Fibroblast of pulmonary artery (primary cell): ENCODE measurements at regions not wholly inside any gene's neighbourhood (a gene's known extent, or its start where the extent isn't known, plus 50 kb on each side); places are given as distances from the start of the nearest gene placed in this dataset.

Source experiments
- DNase-seq: peaks from one replicate; pipeline ENCODE4 v3.0.0-alpha.2; 2010; ENCODE audit warnings: low read depth
- H3K4me3 ChIP-seq: replicated peaks from 2 replicates; pipeline ENCODE4 v1.5.1; 2011; ENCODE audit warnings: low read depth, mild to moderate bottlenecking, control low read depth, low read length, moderate library complexity
- CTCF ChIP-seq: IDR thresholded peaks from 2 replicates; pipeline ENCODE4 v1.5.1; 2011; ENCODE audit warnings: mild to moderate bottlenecking, control low read depth, low read length, inconsistent platforms; ENCODE audit errors: missing control alignments

- TF ChIP-seq CTCF = no peak
- no peak overlapping the region for H3K4me3 ChIP-seq
- no peak for DNase-seq
Observed at GRCh38 chr6:11855743-11856142, 77.1 kb upstream of the ADTRP start.

- DNase-seq = peak; percentile 52
- TF ChIP-seq CTCF = no peak
- H3K4me3 ChIP-seq = no peak overlapping the region
Observed at GRCh38 chr6:11854408-11855165, 76.0 kb upstream of the ADTRP start.

- no peak overlapping the region for H3K4me3 ChIP-seq
- TF ChIP-seq CTCF = no peak
- no peak for DNase-seq
Observed at GRCh38 chr6:11853678-11854407, 75.2 kb upstream of the ADTRP start.

- no peak for TF ChIP-seq CTCF
- no peak overlapping the region for H3K4me3 ChIP-seq
- no peak for DNase-seq
Observed at GRCh38 chr6:11852061-11852651, 73.6 kb upstream of the ADTRP start.

DNA sequence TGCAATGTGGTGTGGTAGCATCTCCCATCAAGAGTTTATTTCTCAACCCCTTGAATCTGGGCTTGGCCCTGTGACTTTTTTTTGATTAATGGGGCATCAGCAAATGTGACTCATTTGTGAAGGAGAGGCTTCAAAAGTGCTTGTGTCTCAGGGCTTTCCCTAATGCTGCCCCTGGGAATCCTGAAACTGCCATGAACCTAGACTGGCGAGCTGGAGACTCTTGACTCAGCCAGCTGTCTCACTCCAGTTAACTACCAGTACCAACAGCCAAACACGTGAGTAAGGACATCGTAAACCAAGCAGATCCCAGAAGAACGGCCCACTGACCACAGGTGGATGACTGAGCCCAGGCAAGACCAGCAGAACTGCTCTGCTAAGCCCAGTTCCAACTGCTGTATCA is 72.8 kb upstream of the ADTRP start:
- no peak for DNase-seq
- TF ChIP-seq CTCF = no peak
- no peak overlapping the region for H3K4me3 ChIP-seq

- no peak overlapping the region for H3K4me3 ChIP-seq
- TF ChIP-seq CTCF = no peak
- peak; percentile 35 for DNase-seq
Observed at GRCh38 chr6:11848852-11849731, 70.5 kb upstream of the ADTRP start.
